HG03432 (cell line): ENCODE measurements at regions not wholly inside any gene's neighbourhood (a gene's known extent, or its start where the extent isn't known, plus 50 kb on each side); places are given as distances from the start of the nearest gene placed in this dataset.
A peak's percentile ranks its signal among the peaks of the same experiment; 100 is the strongest.
"Not testable (repeated sequence)": the region's sequence is repeated elsewhere in the genome, so short reads cannot be mapped to it uniquely, and the experiment has no call there.

Experiments
- ATAC-seq: cut with Tn5 transposase; IDR thresholded peaks from one replicate; pipeline ENCODE4 v1.9.1; 2021; ENCODE audit warnings: mild to moderate bottlenecking, moderate library complexity; ENCODE audit not compliant: unreplicated experiment

GRCh38 chr5:75848077-75848476 is 130.8 kb upstream of the POC5 start:
- ATAC-seq, result no peak

GRCh38 chr5:75847561-75848021 is 130.4 kb upstream of the POC5 start:
- ATAC-seq, result peak; percentile 92

- ATAC-seq, result no peak
Observed at GRCh38 chr5:75844301-75844700, 127.1 kb upstream of the POC5 start.

- ATAC-seq, result no peak
Observed at GRCh38 chr5:75843319-75843718, 126.1 kb upstream of the POC5 start.

- no peak for ATAC-seq
Observed at GRCh38 chr5:75839547-75839946, 122.3 kb upstream of the POC5 start.

- ATAC-seq, result no peak
Observed at GRCh38 chr5:75837258-75837841, 120.1 kb upstream of the POC5 start.

GRCh38 chr5:75831561-75831960 is 114.3 kb upstream of the POC5 start:
- ATAC-seq, result no peak

- ATAC-seq, result no peak
Observed at GRCh38 chr5:75828029-75828428, 110.8 kb upstream of the POC5 start.

- ATAC-seq, result no peak
Observed at GRCh38 chr5:75824323-75824722, 107.1 kb upstream of the POC5 start.

GRCh38 chr5:75823811-75824210 is 106.6 kb upstream of the POC5 start:
- no peak for ATAC-seq

- ATAC-seq, result no peak
Observed at GRCh38 chr5:75818661-75819060, 101.4 kb upstream of the POC5 start.

GRCh38 chr5:75799695-75800094 is 82.5 kb upstream of the POC5 start:
- not testable (repeated sequence) for ATAC-seq

- ATAC-seq, result not testable (repeated sequence)
Observed at GRCh38 chr5:75769338-75769737, 52.1 kb upstream of the POC5 start.
